ENCODE measurements at regions not wholly inside any gene's neighbourhood (a gene's known extent, or its start where the extent isn't known, plus 50 kb on each side); places are given as distances from the start of the nearest gene placed in this dataset.

DNA sequence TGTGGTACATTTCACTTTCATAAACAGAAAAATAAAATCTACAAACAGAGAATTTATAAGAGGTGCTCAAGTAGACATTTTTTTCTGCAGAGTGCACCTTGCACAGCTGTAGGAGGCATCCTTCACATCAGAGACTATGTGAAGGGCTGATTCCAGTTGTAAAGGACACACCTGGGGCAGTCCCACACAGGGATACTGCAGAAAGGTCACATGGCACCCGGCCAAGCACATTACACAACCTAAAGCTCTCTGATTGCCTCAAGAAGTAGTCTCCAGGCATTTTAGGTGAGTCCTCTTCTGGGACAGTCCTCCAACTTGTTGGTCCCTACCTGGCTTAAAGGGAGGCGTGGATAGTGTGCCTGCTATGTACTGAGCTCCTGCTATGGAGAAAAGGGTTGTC is 502.9 kb upstream of the NOX3 start:
- Histone ChIP-seq H3K36me3 (no peaks in the 10 kb centered on the region), H3K4me3 (no peak overlapping the region), H3K27me3 (no peaks in the 10 kb centered on the region), H3K9me3 (no peaks in the 10 kb centered on the region), H3K4me1 (no peaks in the 10 kb centered on the region), H3K27ac (no peak overlapping the region)
- peak in 2 of 3 donors; percentile 33 to 53 for DNase-seq
- ATAC-seq: peak; percentile 16 to 41 (median 34)
- WGBS (ENCODE audit: insufficient coverage, low coverage, low lambda C conversion rate, missing lambda C conversion rate): 31% methylated on average over 1 of the region's 2 CpGs
- intact Hi-C loops (cut with DNase I): no loop called here
- no peak for TF ChIP-seq POLR2A (IDR thresholded peaks at IDR 0.05)
- TF ChIP-seq, protein P1, sequence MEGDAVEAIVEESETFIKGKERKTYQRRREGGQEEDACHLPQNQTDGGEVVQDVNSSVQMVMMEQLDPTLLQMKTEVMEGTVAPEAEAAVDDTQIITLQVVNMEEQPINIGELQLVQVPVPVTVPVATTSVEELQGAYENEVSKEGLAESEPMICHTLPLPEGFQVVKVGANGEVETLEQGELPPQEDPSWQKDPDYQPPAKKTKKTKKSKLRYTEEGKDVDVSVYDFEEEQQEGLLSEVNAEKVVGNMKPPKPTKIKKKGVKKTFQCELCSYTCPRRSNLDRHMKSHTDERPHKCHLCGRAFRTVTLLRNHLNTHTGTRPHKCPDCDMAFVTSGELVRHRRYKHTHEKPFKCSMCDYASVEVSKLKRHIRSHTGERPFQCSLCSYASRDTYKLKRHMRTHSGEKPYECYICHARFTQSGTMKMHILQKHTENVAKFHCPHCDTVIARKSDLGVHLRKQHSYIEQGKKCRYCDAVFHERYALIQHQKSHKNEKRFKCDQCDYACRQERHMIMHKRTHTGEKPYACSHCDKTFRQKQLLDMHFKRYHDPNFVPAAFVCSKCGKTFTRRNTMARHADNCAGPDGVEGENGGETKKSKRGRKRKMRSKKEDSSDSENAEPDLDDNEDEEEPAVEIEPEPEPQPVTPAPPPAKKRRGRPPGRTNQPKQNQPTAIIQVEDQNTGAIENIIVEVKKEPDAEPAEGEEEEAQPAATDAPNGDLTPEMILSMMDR (IDR thresholded peaks at IDR 0.05): no peak

DNA sequence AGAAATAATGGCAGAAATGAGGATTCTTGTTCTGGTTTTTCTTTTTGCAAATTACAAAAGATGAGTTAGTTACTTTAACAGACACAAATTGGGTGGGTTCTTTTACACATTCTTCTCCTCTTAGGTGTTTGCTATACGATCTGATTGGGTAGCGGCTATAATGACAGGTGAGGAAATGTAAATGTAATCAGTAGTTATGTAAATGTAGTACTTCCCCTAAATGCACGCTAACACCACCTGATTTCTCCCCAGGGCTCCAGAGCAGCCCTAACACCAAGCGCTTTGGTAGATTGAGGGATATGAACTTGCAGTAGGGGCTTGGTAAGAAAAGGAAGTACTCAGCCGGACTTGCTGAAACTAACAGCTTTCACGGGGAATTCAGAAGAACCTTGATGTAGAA is 499.4 kb upstream of the NOX3 start:
- TF ChIP-seq POLR2A (IDR thresholded peaks at IDR 0.05): no peak
- TF ChIP-seq, protein P1 (IDR thresholded peaks at IDR 0.05): no peak
- no peak for ATAC-seq
- Histone ChIP-seq H3K9me3 (no peaks in the 10 kb centered on the region), H3K27me3 (no peaks in the 10 kb centered on the region), H3K36me3 (no peaks in the 10 kb centered on the region), H3K4me1 (no peaks in the 10 kb centered on the region), H3K4me3 (no peak overlapping the region), H3K27ac (no peak overlapping the region)
- 54% methylated on average over 6 of the region's 6 CpGs for WGBS (ENCODE audit: insufficient coverage, low coverage, low lambda C conversion rate, missing lambda C conversion rate)
- DNase-seq: no peak
- intact Hi-C loops (cut with DNase I): no loop called here

DNA sequence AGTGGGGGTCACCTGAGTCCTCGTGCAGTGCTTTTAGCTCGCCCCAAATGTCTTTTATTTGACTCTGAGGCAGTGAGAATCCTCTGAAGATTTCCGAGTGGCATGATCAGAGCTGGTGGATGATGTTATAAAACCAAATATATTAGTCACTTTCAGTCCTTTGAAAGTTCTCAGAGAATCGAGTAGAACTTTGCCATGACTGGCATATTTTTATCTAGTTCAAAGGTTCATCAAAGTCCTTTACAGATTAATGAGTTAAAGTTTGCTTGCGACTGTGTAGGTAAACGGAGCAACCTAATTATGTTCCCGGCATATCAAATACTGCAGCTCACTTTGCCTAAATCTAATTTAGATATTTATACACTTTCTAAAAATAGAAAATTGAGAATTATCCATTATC is 498.5 kb upstream of the NOX3 start:
- TF ChIP-seq POLR2A (IDR thresholded peaks at IDR 0.05): no peak
- TF ChIP-seq, protein P1 (IDR thresholded peaks at IDR 0.05): no peak
- Histone ChIP-seq H3K27ac (no peak overlapping the region), H3K4me1 (no peaks in the 10 kb centered on the region), H3K27me3 (no peaks in the 10 kb centered on the region), H3K36me3 (no peaks in the 10 kb centered on the region), H3K9me3 (no peaks in the 10 kb centered on the region), H3K4me3 (no peak overlapping the region)
- 58% methylated on average over 7 of the region's 7 CpGs for WGBS (ENCODE audit: insufficient coverage, low coverage, low lambda C conversion rate, missing lambda C conversion rate)
- intact Hi-C loops (cut with DNase I): no loop called here
- DNase-seq: no peak
- no peak for ATAC-seq

DNA sequence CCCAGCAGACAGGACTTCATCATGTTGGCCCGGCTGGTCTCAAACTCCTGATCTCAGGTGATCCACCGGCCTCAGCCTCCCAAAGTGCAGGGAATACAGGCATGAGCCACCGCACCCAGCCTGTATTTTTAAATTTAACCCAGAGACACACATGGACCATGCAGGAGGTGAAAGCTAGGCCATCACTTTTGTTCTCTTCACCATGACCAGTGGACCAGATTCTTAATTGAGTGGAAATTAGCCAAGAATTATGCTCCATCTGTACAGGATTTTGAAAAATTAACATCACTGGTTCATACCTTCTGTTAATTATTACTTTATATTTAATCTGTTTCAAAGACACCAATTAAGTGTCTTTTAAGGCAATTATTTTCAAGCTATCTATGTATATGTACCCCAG is 493.6 kb upstream of the NOX3 start:
- Histone ChIP-seq H3K4me3 (no peak overlapping the region), H3K36me3 (no peaks in the 10 kb centered on the region), H3K27me3 (no peaks in the 10 kb centered on the region), H3K9me3 (no peaks in the 10 kb centered on the region), H3K4me1 (no peaks in the 10 kb centered on the region), H3K27ac (no peak overlapping the region)
- intact Hi-C loops (cut with DNase I): no loop called here
- TF ChIP-seq POLR2A (IDR thresholded peaks at IDR 0.05): no peak
- TF ChIP-seq, protein P1 (IDR thresholded peaks at IDR 0.05): no peak
- WGBS (ENCODE audit: insufficient coverage, low coverage, low lambda C conversion rate, missing lambda C conversion rate): 82% methylated on average over 3 of the region's 3 CpGs
- DNase-seq: no peak
- no peak for ATAC-seq

DNA sequence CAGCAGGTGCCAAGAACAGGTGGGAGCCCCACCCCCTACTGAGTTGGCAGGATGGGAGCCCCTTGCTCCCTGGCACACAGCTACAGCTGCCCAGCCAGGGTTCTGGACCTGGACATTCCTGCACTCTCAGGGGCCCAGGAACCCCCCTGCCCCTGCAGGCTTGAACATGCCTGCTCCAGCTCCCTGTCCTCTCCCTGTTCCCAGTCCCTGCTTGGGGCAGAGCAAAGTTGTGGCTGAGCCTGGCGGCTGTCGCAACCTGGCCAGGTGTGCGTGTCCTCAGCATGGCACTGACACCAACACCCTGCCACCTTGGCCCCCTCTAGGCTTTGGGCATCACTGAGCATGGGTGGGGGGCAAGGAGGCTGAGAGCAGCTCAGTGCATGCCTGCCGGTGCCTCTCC is 491.2 kb upstream of the NOX3 start:
- peak in 1 of 4 donors; percentile 28 for ATAC-seq

More for the DNA sequence above, 491.2 kb upstream of the NOX3 start:
- Histone ChIP-seq H3K27ac (no peak overlapping the region), H3K4me1 (no peaks in the 10 kb centered on the region), H3K4me3 (no peak overlapping the region), H3K9me3 (no peaks in the 10 kb centered on the region), H3K27me3 (no peaks in the 10 kb centered on the region), H3K36me3 (no peaks in the 10 kb centered on the region)
- intact Hi-C loops (cut with DNase I): no loop called here
- WGBS (ENCODE audit: insufficient coverage, low coverage, low lambda C conversion rate, missing lambda C conversion rate): no CpG with 5 or more reads among the region's 4 CpGs
- TF ChIP-seq, protein P1 (IDR thresholded peaks at IDR 0.05): no peak
- TF ChIP-seq POLR2A (IDR thresholded peaks at IDR 0.05): no peak
- no peak for DNase-seq
